ENCODE measurements at regions not wholly inside any gene's neighbourhood (a gene's known extent, or its start where the extent isn't known, plus 50 kb on each side); places are given as distances from the start of the nearest gene placed in this dataset.

GRCh38 chr5:75975496-75975895 is 107.7 kb upstream of the SV2C start:
- Histone ChIP-seq H3K79me2 (replicated peaks; ENCODE audit: insufficient read depth) (no peaks in the 10 kb centered on the region), H3K4me1 (ENCODE audit: insufficient read depth) (no peaks in the 10 kb centered on the region), H3K27ac (ENCODE audit: low read depth) (no peak overlapping the region), H2AFZ (no peak overlapping the region), H3K9me2 (ENCODE audit: insufficient read depth) (no peaks in the 10 kb centered on the region), H3K4me3 (no peak overlapping the region), H4K20me1 (replicated peaks; ENCODE audit: insufficient read depth) (no peaks in the 10 kb centered on the region), H3K27me3 (ENCODE audit: insufficient read depth) (no peaks in the 10 kb centered on the region), H3F3A (replicated peaks; ENCODE audit: low read depth) (no peaks in the 10 kb centered on the region), H3K4me2 (no peak overlapping the region), H3K36me3 (ENCODE audit: insufficient read depth) (no peaks in the 10 kb centered on the region)
- no peak for DNase-seq (ENCODE audit: low spot score)
- H3K27me3 Mint-ChIP-seq (ENCODE audit: insufficient read depth, low read depth, poor library complexity) = no peaks in the 10 kb centered on the region
- no peaks in the 10 kb centered on the region for H3K4me1 Mint-ChIP-seq
- no peak overlapping the region for H3K27ac Mint-ChIP-seq
- peaks cover 19% of the 10 kb centered on the region; the same call in 2 of the 3 replicates for H3K9me3 Mint-ChIP-seq
- H3K4me3 Mint-ChIP-seq = no peak overlapping the region
- TF ChIP-seq ETS1 (IDR thresholded peaks at IDR 0.05) (no peak), ZNF114 (CRISPR knock-in tag; IDR thresholded peaks at IDR 0.05) (no peak), CTCF (conservative IDR thresholded peaks at IDR 0.05; ENCODE audit: low read depth in 2 of 2) (no peak), CREB1 (CRISPR knock-in tag; IDR thresholded peaks at IDR 0.05; ENCODE audit: low read depth) (no peak), POLR2AphosphoS5 (IDR thresholded peaks at IDR 0.05; ENCODE audit: low read depth) (no peak), ZNF462 (CRISPR knock-in tag; IDR thresholded peaks at IDR 0.05) (no peak), EZH2 (IDR thresholded peaks at IDR 0.05; ENCODE audit: low read depth, unreplicated experiment) (no peak), JUNB (IDR thresholded peaks at IDR 0.05; ENCODE audit: unreplicated experiment) (no peak), REST (IDR thresholded peaks at IDR 0.05; ENCODE audit: unreplicated experiment) (no peak), STAT1 (IDR thresholded peaks at IDR 0.05; ENCODE audit: unreplicated experiment) (no peak), EZH2phosphoT487 (IDR thresholded peaks at IDR 0.05; ENCODE audit: unreplicated experiment) (no peak)
- H3K36me3 Mint-ChIP-seq (ENCODE audit: low read depth) = no peaks in the 10 kb centered on the region
- ATAC-seq = no peak
